Activated CD4-positive, alpha-beta T cell treated with anti-CD3 and anti-CD28 coated beads, Interleukin-10, Interleukin-2, amounts not matched to agents 100 ng/mL and 50 ng/mL, durations not matched to agents 16 hours and 8 hours (primary cell): ENCODE measurements at regions not wholly inside any gene's neighbourhood (a gene's known extent, or its start where the extent isn't known, plus 50 kb on each side); places are given as distances from the start of the nearest gene placed in this dataset.
"Not testable (repeated sequence)": the region's sequence is repeated elsewhere in the genome, so short reads cannot be mapped to it uniquely, and the experiment has no call there.

Experiments
- DNase-seq: peaks from one replicate; pipeline ENCODE4 v3.0.0-alpha.2; 2020

DNA sequence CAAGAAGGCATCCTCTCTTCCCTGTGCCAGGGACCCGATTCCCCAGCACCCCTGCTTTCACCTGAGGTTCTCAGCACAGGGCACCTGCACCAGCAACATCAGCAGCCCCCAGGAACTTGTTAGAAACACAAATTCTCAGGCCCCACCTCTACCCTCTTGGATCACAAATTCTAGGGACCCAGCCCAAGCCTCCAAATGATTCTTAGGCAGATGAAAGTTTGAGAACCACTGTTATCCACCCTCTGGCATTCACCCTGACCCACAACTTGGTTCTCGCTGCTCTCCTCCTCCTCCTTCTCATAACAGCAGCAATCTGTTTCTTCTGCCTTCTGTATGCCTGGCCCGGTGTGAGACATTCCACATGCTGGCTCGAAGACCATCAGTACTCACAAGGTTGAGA is 60.3 kb upstream of the HIVEP3 start:
- DNase-seq: no peak

DNA sequence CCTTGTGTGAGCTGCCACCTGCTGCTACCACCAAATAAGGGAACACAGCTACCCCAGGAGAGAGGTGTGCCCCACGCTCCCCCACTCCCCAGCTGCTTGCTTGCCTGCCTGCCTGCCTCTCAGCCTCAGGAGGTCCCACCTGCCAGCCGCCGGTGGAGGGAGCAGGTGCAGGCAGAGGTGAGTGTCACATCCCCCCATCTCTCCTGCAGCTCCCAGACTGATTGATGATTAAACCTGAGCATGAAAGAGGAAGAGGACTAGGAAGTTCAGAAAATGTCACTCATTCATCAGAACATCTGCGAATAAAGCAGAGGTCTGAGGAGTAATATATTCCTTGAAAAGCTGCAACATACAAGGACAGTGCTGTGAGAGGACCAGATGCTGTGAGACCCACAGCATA is 58.6 kb upstream of the HIVEP3 start:
- DNase-seq: no peak

DNA sequence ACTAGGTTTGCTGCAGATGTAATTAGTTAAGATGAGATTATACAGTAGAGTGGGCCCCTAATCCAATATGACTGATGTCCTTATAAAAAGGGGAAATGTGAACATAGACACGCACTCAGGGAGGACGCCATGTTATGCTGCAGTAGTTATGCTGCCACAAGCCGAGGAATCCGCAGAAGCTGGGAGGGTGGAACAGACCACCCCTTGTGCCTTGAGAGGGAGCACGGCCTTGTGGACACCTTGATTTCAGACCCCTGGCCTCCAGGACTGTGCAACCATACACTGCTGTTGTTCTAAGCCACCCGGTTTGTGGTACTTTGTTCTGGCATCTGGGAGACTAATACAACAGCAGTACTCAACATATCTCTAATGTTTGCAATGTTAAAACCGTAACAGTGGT is 57.9 kb upstream of the HIVEP3 start:
- no peak for DNase-seq

DNA sequence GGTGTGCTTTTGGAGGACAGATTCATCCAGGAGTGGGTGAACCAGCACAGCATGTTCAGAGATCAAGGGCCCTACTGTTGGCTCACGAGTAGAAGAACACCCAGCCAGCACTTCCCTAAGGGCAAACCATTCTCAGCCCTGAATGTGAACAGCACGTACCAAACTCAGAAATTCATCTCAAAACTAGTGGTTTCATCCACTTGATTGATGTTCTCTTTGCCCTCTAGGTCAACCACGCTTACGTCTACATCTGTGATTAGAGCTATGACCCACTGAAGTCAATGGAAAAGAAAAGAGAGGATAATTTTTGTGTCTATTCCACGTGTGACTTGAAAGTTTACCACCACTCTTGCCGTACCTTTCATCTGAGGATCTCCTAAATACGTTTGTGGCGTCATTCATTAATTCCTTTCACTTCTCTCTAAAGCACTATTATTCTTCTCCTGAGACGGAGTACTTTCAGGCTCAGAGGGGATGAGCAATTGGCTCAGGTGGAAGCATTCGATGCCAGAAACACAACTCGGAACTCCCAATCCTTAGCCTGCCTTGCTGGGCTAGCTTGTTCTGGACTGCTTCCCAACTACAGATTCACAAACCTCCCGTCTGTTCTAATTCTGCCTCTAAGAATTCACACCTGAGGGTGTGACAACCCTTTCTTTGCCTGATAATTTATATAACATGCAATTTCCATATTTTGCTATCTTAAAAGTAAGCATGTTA is 57.3 kb upstream of the HIVEP3 start:
- no peak for DNase-seq

DNA sequence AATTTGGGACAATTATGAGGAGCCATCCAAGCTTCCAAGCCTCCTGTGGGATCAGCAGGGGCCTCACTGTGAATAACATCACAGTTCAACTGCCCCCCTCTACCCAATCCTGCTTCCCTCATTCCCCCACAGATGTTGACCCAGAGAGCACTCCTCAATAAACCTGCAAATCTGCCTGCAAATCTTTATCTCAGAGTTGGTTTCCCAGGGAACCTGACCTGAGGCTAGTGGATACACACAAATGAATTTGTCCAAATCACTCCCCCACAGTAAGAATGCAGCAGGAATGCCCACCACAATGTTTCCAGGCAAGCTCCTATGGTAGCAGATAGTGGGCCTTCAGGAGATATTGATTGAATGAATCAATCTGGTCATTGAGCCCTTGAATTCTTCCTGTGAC is 56.4 kb upstream of the HIVEP3 start:
- DNase-seq: no peak

DNA sequence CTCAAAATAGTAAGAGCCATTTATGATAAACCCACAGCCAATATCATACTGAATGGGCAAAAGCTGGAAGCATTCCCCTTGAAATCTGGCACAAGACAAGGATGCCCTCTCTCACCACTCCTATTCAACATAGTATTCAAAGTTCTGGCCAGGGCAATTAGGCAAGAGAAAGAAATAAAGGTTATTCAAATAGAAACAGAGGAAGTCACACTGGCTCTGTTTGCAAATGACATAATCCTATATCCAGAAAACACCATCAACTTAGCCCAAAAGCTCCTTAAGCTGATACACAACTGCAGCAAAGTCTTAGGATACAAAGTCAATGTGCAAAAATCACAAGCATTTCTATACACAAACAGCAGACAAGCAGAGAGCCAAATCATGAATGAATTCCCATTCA is 49.8 kb upstream of the HIVEP3 start:
- not testable (repeated sequence) for DNase-seq
